ENCODE measurements at regions not wholly inside any gene's neighbourhood (a gene's known extent, or its start where the extent isn't known, plus 50 kb on each side); places are given as distances from the start of the nearest gene placed in this dataset.

DNA sequence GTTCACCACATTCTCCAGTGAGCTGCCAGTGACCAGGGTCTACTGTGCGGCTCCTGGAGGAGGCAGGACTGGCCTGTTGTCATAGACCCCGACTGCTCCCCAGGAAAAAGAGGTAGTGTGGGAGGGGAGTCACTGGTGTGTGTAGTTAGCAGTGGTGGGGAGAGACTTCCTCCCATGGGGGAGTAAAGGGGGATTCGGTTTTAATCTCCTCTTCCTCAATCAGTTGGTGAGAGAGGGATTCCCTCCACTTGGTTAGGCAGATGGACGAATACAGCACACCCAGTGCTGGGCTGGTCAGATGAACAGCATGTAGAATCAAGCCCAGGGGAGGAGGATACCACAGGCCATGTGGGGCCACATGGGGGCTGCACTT, 207.6 kb upstream of the S1PR3 start:
- no peak for TF ChIP-seq CTCF (IDR thresholded peaks at IDR 0.05; ENCODE audit: low read length)
- TF ChIP-seq EZH2phosphoT487 (IDR thresholded peaks at IDR 0.05; ENCODE audit: low read length): no peak
- no peak for TF ChIP-seq EZH2 (optimal IDR thresholded peaks at IDR 0.05; ENCODE audit: low read depth, low read length)
